ACHN (cell line): ENCODE measurements at regions not wholly inside any gene's neighbourhood (a gene's known extent, or its start where the extent isn't known, plus 50 kb on each side); places are given as distances from the start of the nearest gene placed in this dataset.
A peak's percentile ranks its signal among the peaks of the same experiment; 100 is the strongest.
"Not testable (repeated sequence)": the region's sequence is repeated elsewhere in the genome, so short reads cannot be mapped to it uniquely, and the experiment has no call there.

Source experiments
- DNase-seq: peaks from one replicate; pipeline ENCODE4 v3.0.0-alpha.2; 2015
- in situ Hi-C: cut with HindIII; loops from 2 replicates; pipeline ENCODE4 v1.10.0; 2017; ENCODE audit warnings: low sequenced_read_pairs, low pct_ligation_motif_present, low pct_unique_long_range_greater_than_20kb

DNA sequence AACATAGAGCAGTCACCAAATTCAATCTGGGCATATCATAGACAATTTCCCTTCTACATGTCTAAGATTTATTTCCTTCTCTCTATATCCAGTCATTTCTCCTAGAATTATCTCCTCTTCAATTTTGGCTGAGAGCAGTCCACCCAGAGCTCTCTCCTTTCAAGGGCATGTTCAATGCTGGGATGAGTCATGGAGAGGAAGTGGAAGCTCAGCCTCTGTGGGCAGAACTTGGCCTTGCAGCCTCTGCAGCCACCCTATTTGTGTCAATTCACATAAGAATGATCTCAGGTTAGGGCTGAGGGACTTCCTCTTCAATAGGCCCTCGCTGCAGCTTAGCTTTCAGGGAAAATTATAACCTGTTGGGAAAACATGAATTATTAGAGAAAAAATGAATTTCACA is 560.8 kb downstream of the POM121L12 start:
- DNase-seq = peak; percentile 87
- in situ Hi-C loops = no loop called here

- DNase-seq = no peak
- in situ Hi-C loops = no loop called here
Observed at GRCh38 chr7:53600296-53600695, 564.9 kb downstream of the POM121L12 start.

DNA sequence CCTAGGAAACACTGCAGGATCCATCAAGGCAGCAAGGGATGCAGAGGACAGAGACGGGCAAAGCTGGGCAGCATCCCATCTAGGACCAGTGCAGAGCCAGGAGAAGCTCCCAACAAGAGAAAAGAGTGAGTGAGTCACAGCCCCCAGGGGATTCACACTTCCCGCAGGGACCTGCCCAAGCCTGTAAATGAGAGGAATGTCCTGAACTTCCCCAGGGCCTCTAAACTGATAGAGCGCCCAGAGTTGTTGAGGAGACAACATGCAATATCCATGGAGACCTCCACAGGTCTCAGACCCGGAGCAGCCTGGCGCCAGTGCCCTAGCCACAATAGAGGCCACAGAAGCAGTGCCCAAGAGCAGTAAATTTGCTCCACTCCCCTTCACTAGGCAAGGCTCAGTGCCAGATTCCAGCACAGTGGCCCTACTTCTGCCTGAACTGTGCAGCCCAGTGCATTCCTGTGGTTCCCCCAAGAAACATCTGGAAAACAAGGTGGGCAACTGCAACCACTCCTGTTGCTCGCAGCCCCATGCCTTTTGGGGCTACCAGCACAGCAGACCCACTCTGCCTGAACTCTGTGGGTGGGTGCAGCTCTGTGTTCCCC is 567.5 kb downstream of the POM121L12 start:
- in situ Hi-C loops = no loop called here
- DNase-seq = peak; percentile 34

DNA sequence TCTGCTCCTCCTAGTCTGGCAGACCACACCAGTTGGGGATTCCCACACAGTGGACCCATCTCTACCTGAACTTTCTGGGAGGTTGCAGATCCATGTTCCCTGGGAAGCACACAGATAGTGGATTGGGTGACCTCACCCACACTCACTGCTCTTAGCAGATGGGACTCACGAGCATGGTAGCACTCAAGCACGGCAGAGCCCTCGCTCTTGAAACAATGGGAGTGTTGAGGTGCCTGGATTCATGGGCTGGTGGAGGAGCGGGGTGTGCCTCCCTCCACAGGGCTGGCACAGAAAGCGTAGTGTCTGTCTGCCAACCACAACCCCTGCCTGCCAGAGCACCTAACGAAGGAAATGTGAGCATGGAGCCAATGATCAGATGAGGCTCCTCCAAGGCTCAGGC is 568.0 kb downstream of the POM121L12 start:
- in situ Hi-C loops = no loop called here
- no peak for DNase-seq

DNA sequence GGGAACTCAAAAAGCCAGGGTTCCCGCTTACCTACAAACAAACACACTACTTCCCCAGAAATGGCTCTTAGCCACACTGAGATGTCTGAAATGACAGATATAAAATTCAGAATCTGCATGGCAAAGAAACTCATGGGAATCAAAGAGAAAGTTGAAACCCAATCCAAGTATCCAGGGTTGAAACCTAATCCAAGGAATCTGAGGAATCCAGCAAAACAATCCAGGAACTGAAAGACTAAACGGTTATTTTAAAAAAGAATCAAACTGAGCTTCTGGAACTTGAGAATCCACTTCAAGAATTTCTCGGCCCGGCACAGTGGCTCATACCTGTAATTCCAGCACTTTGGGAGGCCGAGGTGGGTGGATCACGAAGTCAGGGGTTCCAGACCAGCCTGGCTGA is 568.8 kb downstream of the POM121L12 start:
- peak; percentile 33 for DNase-seq
- in situ Hi-C loops = no loop called here

DNA sequence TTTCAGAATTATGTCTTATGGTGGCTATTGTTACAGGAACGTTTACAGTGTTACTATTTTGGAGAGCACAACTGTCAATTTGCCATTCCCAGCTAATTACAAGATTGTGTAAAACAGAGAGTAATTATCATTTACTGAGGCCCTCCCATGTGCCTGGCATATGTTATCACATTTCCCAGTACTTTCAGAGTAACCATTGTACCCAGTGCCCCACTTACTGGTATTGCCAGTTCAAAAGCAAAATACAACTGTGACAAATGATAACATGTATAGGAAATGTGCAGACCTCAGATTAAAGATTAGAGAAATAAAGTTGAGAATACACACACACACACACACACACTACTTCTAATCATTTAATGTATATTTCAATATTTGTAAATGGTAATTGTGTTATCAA is 572.5 kb downstream of the POM121L12 start:
- no peak for DNase-seq
- in situ Hi-C loops = no loop called here

DNA sequence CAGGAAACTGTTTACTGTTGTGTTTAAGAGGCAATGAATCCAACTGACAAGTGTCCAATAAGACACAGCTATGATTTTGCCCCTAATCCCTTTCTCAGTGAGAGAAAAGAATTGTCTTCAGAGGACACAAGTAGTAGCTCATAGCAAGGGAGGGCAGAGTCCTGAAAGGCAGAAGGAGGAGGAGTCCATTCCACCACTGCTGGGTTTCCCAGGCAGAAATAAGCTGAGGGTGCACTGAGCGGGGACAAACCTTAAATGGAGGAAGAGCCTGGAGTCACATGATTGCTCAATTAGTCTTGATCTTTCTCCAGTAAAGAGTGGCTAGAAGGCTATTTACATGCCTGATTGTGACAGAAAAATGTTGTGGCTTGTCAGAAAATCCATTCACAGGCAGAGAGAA is 573.8 kb downstream of the POM121L12 start:
- no peak for DNase-seq
- in situ Hi-C loops = no loop called here

DNA sequence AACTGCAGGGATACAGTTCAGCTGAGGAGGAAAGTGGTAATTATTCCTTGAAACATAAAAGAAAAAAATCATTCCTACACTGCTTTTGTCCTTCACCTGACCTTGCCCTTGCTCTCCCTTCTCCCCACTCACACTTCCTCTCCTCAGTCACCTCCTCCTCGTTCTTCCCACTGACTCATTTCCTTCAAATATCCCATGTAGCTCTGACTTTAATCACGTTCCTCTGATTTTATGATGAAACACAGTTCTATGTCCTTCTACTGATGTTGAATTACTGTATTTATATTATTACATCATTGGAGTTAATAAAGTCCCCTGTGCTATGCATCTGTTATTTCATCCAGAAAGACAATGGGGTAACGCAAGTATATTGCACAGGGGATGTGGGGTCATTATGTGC is 575.6 kb downstream of the POM121L12 start:
- in situ Hi-C loops = no loop called here
- no peak for DNase-seq

DNA sequence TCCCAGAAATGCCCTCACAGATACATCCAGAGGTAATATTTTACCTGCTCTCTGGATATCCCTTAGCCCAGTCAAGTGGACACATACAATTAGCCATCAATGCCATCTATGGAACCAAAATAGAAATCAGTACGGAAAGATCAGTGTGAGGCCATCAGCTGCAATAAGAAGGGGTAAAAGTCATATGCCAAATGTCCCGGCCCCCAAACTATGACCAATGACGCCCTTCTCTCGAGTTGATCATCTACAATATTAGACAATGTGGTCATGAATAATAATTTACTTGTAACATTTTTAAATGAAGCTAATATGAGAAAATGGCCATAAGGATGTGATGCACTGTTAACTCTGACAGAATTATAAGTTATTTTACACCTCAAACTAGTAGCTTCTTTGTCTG is 588.9 kb downstream of the POM121L12 start:
- DNase-seq = no peak
- in situ Hi-C loops = no loop called here

DNA sequence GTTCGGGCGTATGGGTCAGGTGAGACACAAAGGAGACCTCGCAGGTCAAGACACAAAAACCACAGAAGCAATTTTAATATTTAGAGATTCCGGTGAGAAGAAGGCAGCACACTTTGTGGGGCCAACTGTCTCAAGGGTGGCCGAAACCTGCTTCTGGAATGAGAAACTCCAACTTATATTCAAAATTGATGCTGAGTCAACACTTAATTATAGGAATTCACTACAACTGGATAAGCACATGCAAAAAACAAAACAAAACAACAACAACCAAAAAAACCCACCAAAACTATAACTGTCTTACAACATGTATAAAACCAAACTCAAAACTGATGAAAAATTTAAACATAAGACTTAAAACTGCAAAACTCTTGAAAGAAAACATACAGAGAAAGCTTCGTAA is 593.3 kb downstream of the POM121L12 start:
- in situ Hi-C loops = no loop called here
- no peak for DNase-seq

- in situ Hi-C loops, DNase-seq: not testable (repeated sequence)
Observed at GRCh38 chr7:53635251-53635650, 599.8 kb downstream of the POM121L12 start.

GRCh38 chr7:53638517-53638916 is 603.1 kb downstream of the POM121L12 start:
- in situ Hi-C loops = no loop called here

GRCh38 chr7:53641091-53641490 is 605.7 kb downstream of the POM121L12 start:
- in situ Hi-C loops = no loop called here
- DNase-seq = no peak

More at GRCh38 chr7:53638517-53638916, 603.1 kb downstream of the POM121L12 start:
- DNase-seq = no peak

DNA sequence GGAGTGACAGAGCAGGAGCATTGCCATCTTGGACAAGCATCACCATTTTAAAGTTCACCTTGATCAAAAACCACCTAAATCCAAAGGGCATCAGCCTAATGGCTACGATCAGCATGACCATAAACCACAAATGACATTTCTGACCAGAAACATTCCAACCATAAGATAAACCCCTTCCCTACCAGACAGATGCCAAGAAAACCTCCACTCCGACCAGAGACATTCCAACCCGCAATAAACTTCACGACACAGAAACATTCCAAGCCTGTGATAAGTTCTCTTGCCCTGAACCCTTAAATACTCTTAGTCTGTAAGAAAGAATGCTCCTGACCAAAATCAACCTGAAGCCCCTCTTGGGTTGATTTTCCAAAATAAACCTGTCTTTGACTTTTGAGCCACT is 606.9 kb downstream of the POM121L12 start:
- DNase-seq = peak; percentile 10
- in situ Hi-C loops = no loop called here

DNA sequence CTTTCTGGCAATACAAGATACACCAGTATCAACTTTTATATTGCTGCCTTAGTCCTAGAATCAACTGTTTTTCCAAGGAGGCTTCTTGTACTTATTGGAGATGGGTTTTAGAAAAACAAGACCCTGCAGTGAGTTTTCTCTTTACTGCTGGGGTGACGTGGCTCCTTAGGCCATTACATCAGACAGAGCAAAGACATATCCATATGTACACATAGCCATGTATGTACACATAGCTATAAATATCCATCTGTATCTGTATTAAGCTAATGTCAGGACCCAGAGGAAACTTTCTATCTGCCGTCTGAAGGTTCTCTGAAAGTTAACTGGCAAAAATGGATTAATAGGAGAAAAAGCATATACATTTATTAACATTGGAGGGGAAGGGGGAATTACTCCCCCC is 607.4 kb downstream of the POM121L12 start:
- in situ Hi-C loops = no loop called here
- no peak for DNase-seq

GRCh38 chr7:53656881-53657280 is 621.4 kb downstream of the POM121L12 start:
- no peak for DNase-seq

DNA sequence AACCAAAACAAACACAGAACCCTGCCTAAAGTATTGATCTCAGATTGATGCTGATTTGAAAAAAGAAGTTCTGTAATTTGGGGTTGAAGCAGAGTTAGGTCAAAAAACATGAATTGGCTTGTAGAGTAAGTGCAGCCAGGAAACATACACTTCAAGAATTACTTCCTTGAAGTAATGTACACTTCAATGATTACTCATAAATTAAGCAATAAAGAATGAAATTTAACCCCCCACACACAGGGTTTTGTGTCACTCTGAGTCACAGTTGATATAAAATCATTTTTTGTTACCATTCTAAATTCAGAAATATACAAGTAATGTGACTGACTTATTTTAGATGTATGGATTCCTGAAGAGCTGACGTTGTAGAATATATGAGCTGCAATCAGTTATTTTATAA is 622.2 kb downstream of the POM121L12 start:
- in situ Hi-C loops = no loop called here
- no peak for DNase-seq

More at GRCh38 chr7:53656881-53657280, 621.4 kb downstream of the POM121L12 start:
- in situ Hi-C loops = no loop called here

DNA sequence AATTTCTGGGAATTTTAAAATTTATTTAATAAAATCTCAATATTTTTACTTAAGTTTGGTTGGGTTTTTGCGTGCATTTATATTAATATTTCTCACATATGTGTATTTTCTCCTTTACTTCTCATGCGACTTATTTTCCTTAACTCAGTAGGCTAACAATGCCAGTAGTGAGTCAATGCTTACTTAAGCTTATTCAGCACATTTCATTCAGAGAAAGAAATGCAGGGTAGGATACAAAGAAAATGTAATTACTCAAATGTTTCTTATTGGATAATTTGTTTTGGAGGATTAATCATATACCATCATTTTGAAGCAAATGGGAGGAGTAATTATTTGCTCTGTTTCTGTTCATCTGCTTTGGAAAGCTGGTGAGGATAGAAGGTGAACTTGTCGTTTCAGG is 623.5 kb downstream of the POM121L12 start:
- DNase-seq = no peak
- in situ Hi-C loops = no loop called here

- no peak for DNase-seq
- in situ Hi-C loops = no loop called here
Observed at GRCh38 chr7:53661645-53662217, 626.3 kb downstream of the POM121L12 start.

- no peak for DNase-seq
- in situ Hi-C loops = no loop called here
Observed at GRCh38 chr7:53672681-53673080, 637.2 kb downstream of the POM121L12 start.

- no peak for DNase-seq
- in situ Hi-C loops = no loop called here
Observed at GRCh38 chr7:53675835-53676234, 640.4 kb downstream of the POM121L12 start.
